Gastrocnemius medialis (tissue), 4 donors: ENCODE measurements at regions not wholly inside any gene's neighbourhood (a gene's known extent, or its start where the extent isn't known, plus 50 kb on each side); places are given as distances from the start of the nearest gene placed in this dataset.

Source experiments
- ATAC-seq, 2 donors: fragments of 150-250 bp; one replicate each; pipeline ENCODE4 v1.9.1; 2016
- DNase-seq, 2 donors: peaks; one replicate each; pipeline ENCODE4 v3.0.0-alpha.2; 2019
- H3K27ac ChIP-seq, 4 donors: fragments of 200-600 bp; sonication (generic); 1 replicate in 1 of 4; 2 replicates in 3 of 4; pipeline ENCODE4 v1.5.1; 2016 to 2018; ENCODE audit warnings: mild to moderate bottlenecking in 2 of 4, moderate library complexity in 1 of 4
- H3K27me3 ChIP-seq, 3 donors: fragments of 200-600 bp; sonication (generic) in 2 of 3; 1 replicate in 1 of 3; 2 replicates in 2 of 3; pipeline versions ENCODE4 v1.5.1 to v1.6.0; 2016 to 2019; ENCODE audit warnings: mild to moderate bottlenecking in 1 of 3, moderate library complexity in 1 of 3
- H3K36me3 ChIP-seq, 2 donors: fragments of 200-600 bp; sonication (generic) in 1 of 2; one replicate each; pipeline ENCODE4 v1.5.1; 2017 to 2018
- H3K4me1 ChIP-seq, 2 donors: fragments of 200-600 bp; sonication (generic) in 1 of 2; one replicate each; pipeline ENCODE4 v1.5.1; 2016 to 2017; ENCODE audit warnings: mild to moderate bottlenecking in 2 of 2
- H3K4me3 ChIP-seq, 4 donors: fragments of 200-600 bp; sonication (generic) in 3 of 4; 1 replicate in 1 of 4; 2 replicates in 3 of 4; pipeline ENCODE4 v1.5.1; 2016 to 2019; ENCODE audit warnings: mild to moderate bottlenecking in 2 of 4
- H3K9me3 ChIP-seq, 3 donors: fragments of 200-600 bp; sonication (generic) in 2 of 3; 1 replicate in 1 of 3; 2 replicates in 2 of 3; pipeline ENCODE4 v1.5.1; 2016 to 2019
- POLR2A ChIP-seq, 2 donors: fragments of 450-650 bp; IDR thresholded peaks; one replicate each; pipeline ENCODE4 v1.6.1; 2017; ENCODE audit warnings: antibody characterized with exemption in 2 of 2, mild to moderate bottlenecking in 2 of 2, moderate library complexity in 2 of 2
- in situ Hi-C, 4 donors: fragments of 200-750 bp; cut with MboI; loops; one replicate each; pipeline versions ENCODE4 v1.15.0 to v1.8.0; 2017; ENCODE audit warnings: low sequenced_read_pairs in 4 of 4
- intact Hi-C: fragments of 100-400 bp; cut with DNase I; formaldehyde crosslinking; loops from one replicate; pipeline ENCODE4 v1.15.1; 2023; ENCODE audit warnings: low total_unique reads
- TF ChIP-seq, protein P1 (sequence below), 5 experiments: fragments of 450-650 bp in 3 of 5; fragments of 200-600 bp in 2 of 5; sonication (generic) in 2 of 5; IDR thresholded peaks in 4 of 5; conservative IDR thresholded peaks in 1 of 5; 1 replicate in 4 of 5; 2 replicates in 1 of 5; pipeline ENCODE4 v1.5.1; 2016 to 2019; ENCODE audit warnings: antibody characterized with exemption in 5 of 5, mild to moderate bottlenecking in 3 of 5, moderate library complexity in 3 of 5

DNA sequence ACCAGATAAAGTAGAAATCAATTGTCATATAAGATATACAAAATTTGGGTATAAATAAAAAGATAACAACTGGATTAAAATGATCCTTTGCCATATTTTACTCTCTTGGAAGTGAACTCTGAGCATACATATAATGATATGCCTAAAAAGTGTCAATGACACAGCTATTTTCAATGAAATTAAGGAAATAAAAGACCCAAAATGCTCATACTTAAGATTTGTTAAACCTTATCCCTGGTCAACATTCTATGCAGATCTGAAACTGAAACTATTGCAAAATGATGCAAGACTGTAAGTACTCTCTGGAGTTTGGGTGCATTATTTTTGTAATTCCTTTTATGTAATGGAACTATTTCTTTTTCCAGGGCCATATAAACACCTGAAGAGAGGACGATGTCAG is 119.0 kb upstream of the SGK1 start:
- DNase-seq (no peak), ATAC-seq (peak; percentile 24 to 47)
- intact Hi-C loops = no loop called here
- Histone ChIP-seq H3K4me3 (no peak overlapping the region), H3K27ac (peak overlapping the region in 1 of 4 donors; percentile 64), H3K36me3 (no peaks in the 10 kb centered on the region), H3K4me1 (peaks cover 0 to 16% of the 10 kb centered on the region in 2 donors), H3K9me3 (no peaks in the 10 kb centered on the region), H3K27me3 (no peaks in the 10 kb centered on the region)
- no peak for TF ChIP-seq POLR2A (IDR thresholded peaks at IDR 0.05)
- TF ChIP-seq, protein P1, sequence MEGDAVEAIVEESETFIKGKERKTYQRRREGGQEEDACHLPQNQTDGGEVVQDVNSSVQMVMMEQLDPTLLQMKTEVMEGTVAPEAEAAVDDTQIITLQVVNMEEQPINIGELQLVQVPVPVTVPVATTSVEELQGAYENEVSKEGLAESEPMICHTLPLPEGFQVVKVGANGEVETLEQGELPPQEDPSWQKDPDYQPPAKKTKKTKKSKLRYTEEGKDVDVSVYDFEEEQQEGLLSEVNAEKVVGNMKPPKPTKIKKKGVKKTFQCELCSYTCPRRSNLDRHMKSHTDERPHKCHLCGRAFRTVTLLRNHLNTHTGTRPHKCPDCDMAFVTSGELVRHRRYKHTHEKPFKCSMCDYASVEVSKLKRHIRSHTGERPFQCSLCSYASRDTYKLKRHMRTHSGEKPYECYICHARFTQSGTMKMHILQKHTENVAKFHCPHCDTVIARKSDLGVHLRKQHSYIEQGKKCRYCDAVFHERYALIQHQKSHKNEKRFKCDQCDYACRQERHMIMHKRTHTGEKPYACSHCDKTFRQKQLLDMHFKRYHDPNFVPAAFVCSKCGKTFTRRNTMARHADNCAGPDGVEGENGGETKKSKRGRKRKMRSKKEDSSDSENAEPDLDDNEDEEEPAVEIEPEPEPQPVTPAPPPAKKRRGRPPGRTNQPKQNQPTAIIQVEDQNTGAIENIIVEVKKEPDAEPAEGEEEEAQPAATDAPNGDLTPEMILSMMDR (IDR thresholded peaks at IDR 0.05 in 4 of 5, conservative IDR thresholded peaks at IDR 0.05 in 1 of 5) = no peak
- in situ Hi-C loops = no loop called here

DNA sequence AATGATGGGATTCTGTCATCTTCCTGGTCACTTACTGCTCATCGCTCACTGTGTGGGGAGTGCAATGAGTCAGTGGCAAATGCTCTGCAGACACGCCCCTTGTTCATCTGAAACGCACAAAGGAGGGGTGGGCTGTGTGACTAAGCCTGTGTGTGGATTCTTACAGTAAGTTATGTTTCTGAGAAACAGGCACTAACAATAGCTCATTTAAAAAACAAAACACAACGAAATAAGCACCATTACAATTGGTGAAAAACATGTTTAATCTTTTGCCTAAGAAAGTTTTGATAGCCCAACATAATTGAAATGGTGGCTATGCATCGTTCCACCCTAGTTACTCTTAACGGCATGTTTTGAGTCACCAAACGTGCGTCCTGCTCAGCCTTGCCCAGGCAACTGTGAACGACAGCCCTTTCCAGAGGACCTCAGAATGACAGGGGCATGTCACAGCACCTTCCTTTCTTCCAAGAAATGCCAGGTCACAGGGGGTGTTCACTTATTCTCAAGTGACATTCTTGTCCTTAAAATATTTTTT is 118.4 kb upstream of the SGK1 start:
- intact Hi-C loops = no loop called here
- H3K9me3 ChIP-seq = no peaks in the 10 kb centered on the region
- ATAC-seq (peak; percentile 83), DNase-seq (peak in 1 of 2 donors; percentile 26)
- H3K4me1 ChIP-seq = peaks cover 0 to 16% of the 10 kb centered on the region in 2 donors
- in situ Hi-C loops = no loop called here
- peak overlapping the region in 3 of 4 donors; percentile 11 to 27 (median 16) for H3K4me3 ChIP-seq
- H3K36me3 ChIP-seq = no peaks in the 10 kb centered on the region
- H3K27ac ChIP-seq = peak overlapping the region in 2 of 4 donors; percentile 19 to 64
- no peak for TF ChIP-seq POLR2A (IDR thresholded peaks at IDR 0.05)
- TF ChIP-seq, protein P1 (IDR thresholded peaks at IDR 0.05 in 4 of 5, conservative IDR thresholded peaks at IDR 0.05 in 1 of 5) = no peak
- H3K27me3 ChIP-seq = no peaks in the 10 kb centered on the region

DNA sequence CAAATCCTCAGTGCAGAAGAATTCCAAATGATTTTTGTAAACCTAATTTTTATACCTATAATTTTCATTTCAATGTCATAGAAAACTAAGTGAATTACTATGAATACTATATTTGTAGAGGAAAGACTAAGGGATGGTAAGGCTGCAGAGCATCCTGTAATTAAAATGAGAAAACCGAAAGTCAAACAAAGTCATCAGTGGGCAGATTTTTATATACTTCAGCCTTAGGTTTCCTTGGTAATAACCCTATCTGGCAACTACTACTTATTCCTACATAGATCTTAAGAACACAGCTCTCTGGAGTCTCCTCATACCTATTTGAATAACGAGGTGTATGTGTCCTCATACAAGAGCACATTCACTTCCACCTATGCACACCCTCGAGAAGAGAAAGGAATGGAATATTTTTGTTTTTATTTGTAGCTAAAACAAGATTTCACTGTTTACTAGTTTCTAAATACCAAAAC is 117.9 kb upstream of the SGK1 start:
- H3K27ac ChIP-seq = peak overlapping the region in 2 of 4 donors; percentile 19 to 64
- intact Hi-C loops (no loop called here), in situ Hi-C loops (no loop called here)
- no peaks in the 10 kb centered on the region for H3K36me3 ChIP-seq
- TF ChIP-seq POLR2A (IDR thresholded peaks at IDR 0.05) = no peak
- TF ChIP-seq, protein P1 (IDR thresholded peaks at IDR 0.05 in 4 of 5, conservative IDR thresholded peaks at IDR 0.05 in 1 of 5) = no peak
- H3K9me3 ChIP-seq = no peaks in the 10 kb centered on the region
- peak overlapping the region in 2 of 4 donors; percentile 11 to 16 for H3K4me3 ChIP-seq
- H3K27me3 ChIP-seq = no peaks in the 10 kb centered on the region
- peak; percentile 7 to 26 for ATAC-seq
- no peak for DNase-seq
- H3K4me1 ChIP-seq = peaks cover 0 to 16% of the 10 kb centered on the region in 2 donors

DNA sequence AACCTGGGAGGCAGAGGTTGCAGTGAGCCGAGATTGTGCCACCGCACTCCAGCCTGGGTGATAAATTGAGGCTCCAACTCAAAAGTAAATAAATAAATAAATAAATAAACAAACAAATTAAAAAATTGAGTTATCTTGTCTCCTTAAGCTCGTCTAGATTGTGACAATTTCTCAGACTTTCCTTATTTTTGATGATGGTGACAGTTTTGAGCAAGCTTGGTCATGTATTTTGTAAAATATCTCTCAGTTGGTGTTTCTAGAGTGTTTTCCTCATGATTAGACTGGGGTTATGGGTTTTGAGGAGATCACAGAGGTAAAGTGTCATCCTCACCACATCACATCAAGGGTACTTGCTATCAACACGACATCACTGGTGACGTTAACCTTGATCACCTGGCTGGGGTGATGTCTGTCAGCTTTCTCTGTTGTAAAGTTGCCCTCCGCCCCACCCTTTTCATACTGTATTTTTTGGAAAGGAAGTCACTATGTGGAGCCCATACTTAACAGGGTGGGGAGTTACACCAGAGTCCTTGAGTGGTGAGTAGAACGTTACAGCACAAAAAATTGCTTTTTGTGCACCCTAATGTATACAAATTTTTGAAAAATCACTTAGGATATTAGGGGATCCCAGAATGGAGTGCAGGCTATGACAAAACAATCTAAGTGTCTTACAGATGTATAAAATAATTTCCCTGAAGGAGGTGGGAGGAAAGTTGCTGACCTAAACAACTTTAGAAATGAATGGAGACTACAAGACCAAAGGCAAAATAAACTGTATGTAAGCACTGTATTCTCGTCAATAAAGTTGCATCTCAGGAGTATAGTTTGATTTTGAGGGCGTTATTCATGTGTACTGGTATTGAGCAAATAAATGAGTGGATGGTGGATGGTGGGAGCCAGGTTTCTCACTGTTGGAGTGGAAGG is 116.4 kb upstream of the SGK1 start:
- Histone ChIP-seq H3K4me1 (peaks cover 0 to 16% of the 10 kb centered on the region in 2 donors), H3K9me3 (no peaks in the 10 kb centered on the region), H3K36me3 (no peaks in the 10 kb centered on the region), H3K27ac (no peak overlapping the region), H3K4me3 (no peak overlapping the region), H3K27me3 (no peaks in the 10 kb centered on the region)
- in situ Hi-C loops (no loop called here), intact Hi-C loops (no loop called here)
- no peak for TF ChIP-seq POLR2A (IDR thresholded peaks at IDR 0.05)
- TF ChIP-seq, protein P1 (IDR thresholded peaks at IDR 0.05 in 4 of 5, conservative IDR thresholded peaks at IDR 0.05 in 1 of 5) = no peak
- DNase-seq (no peak), ATAC-seq (no peak)
